H9 (cell line): ENCODE measurements at regions not wholly inside any gene's neighbourhood (a gene's known extent, or its start where the extent isn't known, plus 50 kb on each side); places are given as distances from the start of the nearest gene placed in this dataset.

ENCODE experiments used
- DNase-seq: peaks from one replicate; pipeline ENCODE4 v3.0.0-alpha.2; 2017
- H2AFZ ChIP-seq: one replicate; pipeline ENCODE4 v1.6.1; 2013; ENCODE audit warnings: mild to moderate bottlenecking, low read length, control low read depth, moderate library complexity
- H2AK5ac ChIP-seq: 2 replicates; pipeline ENCODE4 v1.6.1; 2013; ENCODE audit warnings: low read length, control low read depth, mixed read lengths; ENCODE audit not compliant: insufficient read length
- H2BK120ac ChIP-seq: one replicate; pipeline ENCODE4 v1.6.1; 2013; ENCODE audit warnings: low read depth, mild to moderate bottlenecking, low read length, control low read depth, inconsistent platforms; ENCODE audit not compliant: poor library complexity, severe bottlenecking
- H2BK12ac ChIP-seq: 2 replicates; pipeline ENCODE4 v1.6.1; 2013; ENCODE audit warnings: low read length, control low read depth, mixed read lengths, low read depth; ENCODE audit not compliant: insufficient read length
- H2BK15ac ChIP-seq: 2 replicates; pipeline ENCODE4 v1.6.1; 2013; ENCODE audit warnings: low read depth, low read length, control low read depth
- H2BK20ac ChIP-seq: one replicate; pipeline ENCODE4 v1.6.1; 2013; ENCODE audit warnings: low read depth, mild to moderate bottlenecking, low read length, control low read depth, inconsistent platforms; ENCODE audit not compliant: poor library complexity, severe bottlenecking
- H2BK5ac ChIP-seq: 2 replicates; pipeline ENCODE4 v1.6.1; 2013; ENCODE audit warnings: low read length, control low read depth, mixed read lengths; ENCODE audit not compliant: insufficient read length
- H3K14ac ChIP-seq: 2 replicates; pipeline ENCODE4 v1.6.1; 2013; ENCODE audit warnings: low read length, control low read depth; ENCODE audit not compliant: insufficient read depth
- H3K18ac ChIP-seq: 2 replicates; pipeline ENCODE4 v1.6.1; 2013; ENCODE audit warnings: low read depth, mild to moderate bottlenecking, mixed read lengths, low read length, control low read depth; ENCODE audit not compliant: insufficient read length
- H3K23ac ChIP-seq: 2 replicates; pipeline ENCODE4 v1.6.1; 2013; ENCODE audit warnings: low read length, control low read depth, mixed read lengths, low read depth; ENCODE audit not compliant: insufficient read length
- H3K23me2 ChIP-seq: 2 replicates; pipeline ENCODE4 v1.6.1; 2013; ENCODE audit warnings: low read depth, mild to moderate bottlenecking, mixed read lengths, low read length, control low read depth; ENCODE audit not compliant: insufficient read length, poor library complexity, severe bottlenecking
- H3K27ac ChIP-seq: 2 replicates; pipeline ENCODE4 v1.5.1; 2013; ENCODE audit warnings: low read length, control low read depth, mixed read lengths, low read depth; ENCODE audit not compliant: insufficient read length
- H3K27me3 ChIP-seq: 2 replicates; pipeline ENCODE4 v1.6.1; 2013; ENCODE audit warnings: low read length, control low read depth, inconsistent platforms; ENCODE audit not compliant: insufficient read depth
- H3K4ac ChIP-seq: 2 replicates; pipeline ENCODE4 v1.6.1; 2013; ENCODE audit warnings: low read depth, mild to moderate bottlenecking, control low read depth, inconsistent platforms, low read length, moderate library complexity
- H3K4me1 ChIP-seq: 2 replicates; pipeline ENCODE4 v1.6.1; 2013; ENCODE audit warnings: low read length, control low read depth, inconsistent platforms; ENCODE audit not compliant: insufficient read depth
- H3K4me2 ChIP-seq: 2 replicates; pipeline ENCODE4 v1.6.1; 2013; ENCODE audit warnings: low read length, control low read depth, mixed read lengths; ENCODE audit not compliant: insufficient read length, insufficient read depth
- H3K56ac ChIP-seq: 2 replicates; pipeline ENCODE4 v1.6.1; 2013; ENCODE audit warnings: low read depth, mild to moderate bottlenecking, mixed read lengths, low read length, control low read depth; ENCODE audit not compliant: insufficient read length
- H3K79me1 ChIP-seq: 2 replicates; pipeline ENCODE4 v1.6.1; 2013; ENCODE audit warnings: low read depth, mild to moderate bottlenecking, moderate library complexity, low read length, control low read depth, inconsistent platforms; ENCODE audit not compliant: insufficient read depth, poor library complexity, severe bottlenecking
- H3K79me2 ChIP-seq: 2 replicates; pipeline ENCODE4 v1.6.1; 2013; ENCODE audit warnings: low read length, control low read depth, inconsistent platforms; ENCODE audit not compliant: insufficient read depth
- H3K9ac ChIP-seq: 2 replicates; pipeline ENCODE4 v1.6.1; 2013; ENCODE audit warnings: low read length, control low read depth, mixed read lengths; ENCODE audit not compliant: insufficient read length; ENCODE audit errors: extremely low read depth
- H3K9me3 ChIP-seq: one replicate; pipeline ENCODE4 v1.6.1; 2013; ENCODE audit warnings: low read depth, low read length, inconsistent platforms; ENCODE audit not compliant: control insufficient read depth
- H3T11ph ChIP-seq: one replicate; pipeline ENCODE4 v1.6.1; 2013; ENCODE audit warnings: mild to moderate bottlenecking, low read length, control low read depth, inconsistent platforms
- H4K20me1 ChIP-seq: one replicate; pipeline ENCODE4 v1.6.1; 2013; ENCODE audit not compliant: control insufficient read depth, insufficient read length, insufficient read depth
- H4K5ac ChIP-seq: 2 replicates; pipeline ENCODE4 v1.6.1; 2013; ENCODE audit warnings: low read depth, mild to moderate bottlenecking, mixed read lengths, low read length, control low read depth; ENCODE audit not compliant: insufficient read length
- H4K8ac ChIP-seq: replicated peaks from 2 replicates; pipeline ENCODE4 v1.6.1; 2013; ENCODE audit warnings: low read length, control low read depth, mixed read lengths, low read depth; ENCODE audit not compliant: insufficient read length
- H4K91ac ChIP-seq: 2 replicates; pipeline ENCODE4 v1.6.1; 2013; ENCODE audit warnings: low read depth, mild to moderate bottlenecking, moderate library complexity, mixed read lengths, low read length, control low read depth; ENCODE audit not compliant: insufficient read length
- H3K27ac Mint-ChIP-seq, 3 experiments: 2 replicates in 2 of 3; 3 replicates in 1 of 3; pipeline ENCODE4 v1.8.0; 2020 to 2021; ENCODE audit warnings: mixed read lengths in 3 of 3, mild to moderate bottlenecking in 1 of 3, moderate library complexity in 1 of 3
- H3K27me3 Mint-ChIP-seq: 2 replicates; pipeline ENCODE4 v1.8.0; 2021; ENCODE audit warnings: low read depth, mild to moderate bottlenecking, moderate library complexity, mixed read lengths
- H3K36me3 Mint-ChIP-seq, 3 experiments: 2 replicates in 2 of 3; 3 replicates in 1 of 3; pipeline ENCODE4 v1.8.0; 2020 to 2021; ENCODE audit warnings: low read depth in 3 of 3, mixed read lengths in 3 of 3; ENCODE audit not compliant: insufficient read depth in 1 of 3
- H3K4me1 Mint-ChIP-seq, 2 experiments: 2 replicates each; pipeline ENCODE4 v1.8.0; 2020; ENCODE audit warnings: mixed read lengths in 2 of 2
- H3K4me3 Mint-ChIP-seq, 2 experiments: 2 replicates in 1 of 2; 3 replicates in 1 of 2; pipeline ENCODE4 v1.8.0; 2020 to 2021; ENCODE audit warnings: mild to moderate bottlenecking in 2 of 2, mixed read lengths in 2 of 2, moderate library complexity in 1 of 2
- H3K9me3 Mint-ChIP-seq, 2 experiments: 2 replicates in 1 of 2; 3 replicates in 1 of 2; pipeline ENCODE4 v1.8.0; 2020; ENCODE audit warnings: mild to moderate bottlenecking in 2 of 2, mixed read lengths in 2 of 2, moderate library complexity in 1 of 2
- CTCF ChIP-seq: fragments of 200-600 bp; sonication (generic); conservative IDR thresholded peaks from 3 replicates; pipeline ENCODE4 v1.8.0; 2021; ENCODE audit warnings: antibody characterized with exemption, mild to moderate bottlenecking
- WGBS: extraction: QIAGEN DNeasy Blood & Tissue Kit; methylation state at CpG from one replicate; pipeline ENCODE4 v1.1.7; 2013; ENCODE audit warnings: missing lambda C conversion rate, low lambda C conversion rate, mixed read lengths; ENCODE audit not compliant: insufficient read length; ENCODE audit errors: extremely low coverage; 5-methylcytosine and 5-hydroxymethylcytosine counted together

- H3K23ac ChIP-seq = no peak overlapping the region
- H4K8ac ChIP-seq = no peak overlapping the region
- no peak overlapping the region for H4K91ac ChIP-seq
- H3K79me1 ChIP-seq = no peaks in the 10 kb centered on the region
- Mint-ChIP-seq H3K4me1 (no peaks in the 10 kb centered on the region), H3K9me3 (peaks cover 21 to 22% of the 10 kb centered on the region in 2 experiments), H3K4me3 (no peak overlapping the region), H3K36me3 (peaks cover 13 to 24% (median 20%) of the 10 kb centered on the region in 3 experiments), H3K27ac (no peak overlapping the region), H3K27me3 (peaks cover 2% of the 10 kb centered on the region; the same call in 1 of the 2 replicates)
- H3K14ac ChIP-seq = no peak overlapping the region
- H2AFZ ChIP-seq = no peak overlapping the region
- H3K9ac ChIP-seq = no peak overlapping the region
- no peaks in the 10 kb centered on the region for H3K4me1 ChIP-seq
- H3T11ph ChIP-seq = no peak overlapping the region
- no peak overlapping the region for H2BK12ac ChIP-seq
- no peak overlapping the region for H3K4ac ChIP-seq
- no peak overlapping the region for H2AK5ac ChIP-seq
- no peak overlapping the region for H2BK120ac ChIP-seq
- H4K5ac ChIP-seq = no peak overlapping the region
- no peaks in the 10 kb centered on the region for H3K9me3 ChIP-seq
- H3K27me3 ChIP-seq = no peaks in the 10 kb centered on the region
- no peaks in the 10 kb centered on the region for H3K79me2 ChIP-seq
- no peak overlapping the region for H2BK15ac ChIP-seq
- H3K18ac ChIP-seq = no peak overlapping the region
- no peaks in the 10 kb centered on the region for H4K20me1 ChIP-seq
- H3K23me2 ChIP-seq = no peaks in the 10 kb centered on the region
- H2BK20ac ChIP-seq = no peak overlapping the region
- H2BK5ac ChIP-seq = no peak overlapping the region
- H3K4me2 ChIP-seq = no peak overlapping the region
- no peak for DNase-seq
- no peak for TF ChIP-seq CTCF
- no peak overlapping the region for H3K56ac ChIP-seq
- WGBS = no CpG with 5 or more reads among the region's 3 CpGs
- H3K27ac ChIP-seq = no peak overlapping the region
These were observed 457.9 kb downstream of the GRIA2 start for GRCh38 chr4:157678478-157678877.
